ENCODE measurements at regions not wholly inside any gene's neighbourhood (a gene's known extent, or its start where the extent isn't known, plus 50 kb on each side); places are given as distances from the start of the nearest gene placed in this dataset.
"Not testable (repeated sequence)": the region's sequence is repeated elsewhere in the genome, so short reads cannot be mapped to it uniquely, and the experiment has no call there.

DNA sequence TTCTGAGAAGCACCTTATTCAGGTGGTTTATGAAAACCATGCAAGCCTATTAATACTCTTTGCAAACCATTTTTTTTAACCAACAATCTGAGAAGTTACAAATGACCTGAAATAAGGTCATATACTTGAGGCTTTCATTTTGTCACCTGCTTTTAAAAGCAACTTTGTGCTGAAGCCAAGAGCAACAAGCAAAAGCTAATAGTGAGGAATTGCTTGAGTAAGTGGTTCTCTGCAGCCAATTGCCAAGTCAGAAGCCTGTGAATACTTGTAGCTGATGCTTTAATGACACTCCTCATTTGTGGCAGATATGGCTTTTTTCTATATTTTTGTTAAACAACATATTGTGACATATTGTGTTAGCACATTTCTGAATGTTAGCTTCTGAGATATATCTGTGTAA, 126.7 kb upstream of the ZNF608 start:
- DNase-seq: no peak

DNA sequence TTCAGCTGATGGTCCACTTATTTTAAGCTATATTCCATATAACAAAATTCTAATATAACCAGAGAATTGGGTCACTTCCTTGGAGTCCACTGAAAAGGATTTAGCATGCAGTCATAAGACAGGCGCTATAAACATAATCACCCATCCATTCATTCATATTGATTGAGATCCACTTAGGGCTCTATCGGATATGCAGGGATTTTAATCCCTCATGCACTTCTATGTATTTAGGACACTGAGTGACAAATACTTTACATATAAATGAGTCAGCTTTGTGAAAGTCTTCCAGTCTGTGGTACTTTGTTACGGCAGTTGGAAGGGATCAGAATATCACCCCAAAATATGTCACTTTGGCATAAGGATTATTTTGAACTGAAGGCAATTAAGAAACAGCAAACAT, 127.3 kb upstream of the ZNF608 start:
- DNase-seq: no peak

DNA sequence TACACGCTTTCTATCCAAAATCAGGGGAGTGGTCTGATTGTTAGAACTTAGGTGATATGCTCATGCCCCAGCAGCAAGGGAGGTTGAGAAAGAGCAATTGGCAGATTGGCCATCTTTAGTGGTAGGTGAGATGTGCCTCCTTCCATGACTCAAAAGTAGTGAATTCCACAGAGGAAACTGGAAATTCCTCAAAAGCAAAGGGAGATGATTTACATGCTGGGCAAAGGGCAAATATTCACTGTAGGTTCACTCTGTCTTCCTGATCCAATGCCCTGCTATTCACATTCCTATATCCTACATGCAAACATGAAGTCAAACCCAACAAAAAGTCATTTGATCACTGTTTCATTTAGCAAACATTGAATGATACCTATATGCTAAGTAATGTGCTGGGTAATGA, 130.1 kb upstream of the ZNF608 start:
- DNase-seq: no peak

DNA sequence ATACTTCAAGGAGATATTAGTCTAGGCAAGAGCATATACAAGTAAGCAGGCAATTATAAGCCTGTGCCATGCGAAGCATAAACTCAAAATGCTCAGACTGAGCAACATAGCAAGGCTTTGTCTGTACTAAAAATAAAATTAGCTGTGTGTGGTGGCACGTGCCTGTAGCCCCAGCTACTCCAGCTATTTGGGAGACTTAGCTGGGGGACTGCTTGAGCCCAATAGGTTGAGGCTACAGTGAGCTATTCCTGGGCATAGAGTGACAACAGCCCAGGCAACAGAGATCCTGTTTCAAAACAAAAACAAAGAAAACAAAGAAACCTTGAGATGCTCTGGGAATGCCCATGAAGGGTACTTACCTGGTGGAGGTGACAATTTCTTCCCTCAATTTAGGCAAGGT, 130.5 kb upstream of the ZNF608 start:
- no peak for DNase-seq

DNA sequence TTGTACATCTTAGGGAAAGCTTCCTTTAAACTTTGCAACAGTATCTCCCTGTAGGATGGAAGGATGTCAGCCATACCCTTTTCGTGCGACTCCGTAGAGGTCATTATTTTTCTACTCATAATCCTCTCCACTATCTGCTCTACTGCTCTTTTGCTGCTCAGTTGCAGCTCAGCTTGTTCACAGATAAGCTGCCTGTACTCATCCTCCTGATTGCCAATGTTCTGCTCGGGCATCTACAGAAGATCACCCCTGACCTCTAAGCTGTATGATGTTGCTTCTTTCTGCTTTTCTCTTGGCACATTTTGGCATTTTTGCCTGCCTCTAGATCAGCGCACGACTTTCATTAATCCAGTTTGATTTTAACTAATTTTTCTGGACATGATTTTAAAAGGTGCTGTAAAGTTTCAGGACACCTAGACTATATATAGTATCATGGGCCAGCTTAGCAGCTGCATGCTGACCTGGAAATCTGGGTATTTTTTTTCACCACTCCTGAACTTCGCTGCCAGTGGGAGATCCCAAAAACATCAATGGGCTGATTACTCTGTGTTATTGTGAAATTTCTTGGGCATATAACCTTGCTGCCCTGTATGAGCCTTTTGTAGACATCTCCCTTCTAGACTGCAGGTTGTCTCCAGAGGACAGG, 131.2 kb upstream of the ZNF608 start:
- DNase-seq: no peak

DNA sequence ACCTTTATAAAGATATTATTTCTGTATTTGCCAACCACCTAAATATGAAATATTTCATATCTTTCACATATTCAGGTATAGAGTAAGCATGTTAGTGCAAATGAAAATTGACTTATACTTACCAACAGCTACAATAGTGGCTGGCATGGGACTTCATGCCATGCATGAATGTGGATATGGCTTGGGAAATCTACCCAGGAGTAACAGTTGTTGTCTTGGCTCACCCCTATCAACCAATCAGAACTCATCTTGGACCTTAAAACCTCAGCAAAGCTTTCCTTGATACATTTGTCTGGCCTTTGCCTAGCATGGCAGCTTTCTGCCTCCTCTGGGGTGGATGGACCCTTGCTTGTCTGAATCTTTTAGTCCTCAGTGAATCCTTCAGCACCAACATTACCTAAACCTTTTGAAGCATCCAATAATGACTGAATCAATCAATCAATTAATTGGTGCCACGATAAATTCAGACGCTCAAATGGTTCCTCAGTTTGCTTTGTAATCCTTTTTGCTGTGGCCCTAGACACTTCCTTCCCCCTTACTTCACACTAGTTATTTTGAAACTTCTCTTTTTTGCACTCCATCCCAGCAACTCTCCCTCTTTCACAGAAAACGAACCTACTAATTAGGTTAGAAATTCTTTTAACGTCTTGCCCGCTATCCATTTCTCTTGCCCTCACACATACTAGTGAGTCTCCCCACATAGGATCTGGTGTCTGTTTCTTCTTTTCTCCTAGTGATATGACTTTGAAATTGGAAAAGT, 132.3 kb upstream of the ZNF608 start:
- no peak for DNase-seq

DNA sequence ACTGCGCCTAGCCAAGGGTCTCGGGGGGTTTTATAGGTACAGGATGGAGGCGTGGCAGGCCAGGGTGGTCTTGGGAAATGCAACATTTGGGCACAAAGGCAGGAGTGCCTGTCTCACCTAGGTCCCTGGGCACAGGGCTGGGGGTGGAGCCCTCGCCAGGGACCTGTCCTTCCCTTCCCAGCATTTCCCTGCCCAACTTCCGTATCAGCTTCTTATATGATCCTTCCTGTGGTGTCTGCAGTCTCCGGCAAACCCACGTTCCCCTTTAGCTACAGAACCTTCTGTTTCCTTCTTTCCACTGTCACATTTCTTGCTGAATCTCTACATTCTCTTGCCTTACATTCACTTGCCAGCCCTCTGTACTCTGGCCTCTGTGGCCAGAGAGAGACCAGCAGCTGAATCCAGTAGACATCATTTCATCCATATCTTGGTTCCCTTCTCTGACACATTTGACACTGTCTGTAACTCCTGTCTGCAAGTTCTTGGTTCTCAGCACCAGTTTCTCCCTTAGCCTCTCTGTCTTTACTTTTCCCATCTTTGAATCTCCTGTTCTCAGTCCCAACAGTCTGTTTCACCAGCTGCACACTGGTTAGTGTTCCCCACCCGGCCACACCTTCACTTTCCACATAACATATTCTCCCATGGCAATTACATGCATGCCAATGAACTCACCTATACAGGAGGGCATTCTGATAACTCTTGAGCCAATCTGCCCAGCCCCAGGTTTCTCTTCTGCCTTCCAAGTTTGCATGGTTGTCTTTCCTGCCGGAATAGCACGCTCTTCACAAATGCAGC, 134.7 kb upstream of the ZNF608 start:
- no peak for DNase-seq

DNA sequence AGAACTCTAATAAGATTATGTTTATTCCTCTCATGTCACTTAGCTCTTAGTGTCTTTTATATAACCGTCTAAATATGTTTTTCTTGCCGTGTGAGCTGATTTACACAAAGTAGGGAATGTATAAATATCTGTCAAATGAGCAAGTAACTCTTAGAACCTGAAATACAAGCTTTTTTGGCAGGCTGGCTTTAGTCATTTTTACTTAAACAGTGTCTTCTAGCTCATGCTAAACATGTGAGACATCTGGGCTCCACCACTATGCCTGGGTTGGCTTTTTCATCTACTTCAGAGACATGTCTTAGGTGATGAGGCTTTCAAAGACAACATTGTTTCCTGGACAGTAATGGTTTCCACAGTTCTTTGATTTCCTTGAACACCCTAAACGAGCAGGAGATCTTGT, 137.2 kb upstream of the ZNF608 start:
- DNase-seq: no peak

DNA sequence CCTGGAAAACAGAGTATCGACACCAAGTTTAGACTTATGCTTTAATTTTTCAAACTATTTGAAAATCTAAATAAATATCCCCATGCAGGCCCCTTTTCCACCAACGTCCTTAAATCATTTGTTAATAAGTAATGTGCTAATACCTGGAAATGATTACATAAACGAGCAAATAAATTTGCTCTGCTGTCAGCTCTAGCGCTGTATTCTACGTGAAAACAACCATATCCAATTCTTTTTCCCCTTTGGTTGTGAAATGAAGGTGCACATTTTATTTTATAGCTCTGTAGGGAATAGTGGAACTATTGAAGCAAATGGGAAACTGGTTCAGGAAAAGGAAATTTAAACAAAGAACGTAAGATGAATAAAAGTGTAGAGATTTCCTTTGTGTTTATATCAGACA, 137.7 kb upstream of the ZNF608 start:
- no peak for DNase-seq

DNA sequence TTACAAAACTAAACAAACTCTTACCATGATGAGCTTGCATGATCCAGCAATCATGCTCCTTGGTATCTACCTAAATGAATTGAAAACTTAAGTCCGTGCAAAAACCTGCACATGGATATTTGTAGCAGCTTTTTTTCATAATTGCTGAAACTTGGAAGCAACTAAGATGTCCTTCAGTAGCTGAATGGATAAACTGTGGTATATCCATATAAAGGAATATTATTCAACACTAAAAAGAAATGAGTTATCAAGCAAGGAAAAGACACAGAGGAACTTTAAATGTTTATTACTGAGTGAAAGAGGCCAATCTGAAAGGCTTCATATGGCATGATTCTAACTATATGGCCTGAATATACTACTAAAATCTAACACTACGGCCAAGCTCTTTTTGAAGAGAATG, 139.1 kb upstream of the ZNF608 start:
- DNase-seq: no peak

DNA sequence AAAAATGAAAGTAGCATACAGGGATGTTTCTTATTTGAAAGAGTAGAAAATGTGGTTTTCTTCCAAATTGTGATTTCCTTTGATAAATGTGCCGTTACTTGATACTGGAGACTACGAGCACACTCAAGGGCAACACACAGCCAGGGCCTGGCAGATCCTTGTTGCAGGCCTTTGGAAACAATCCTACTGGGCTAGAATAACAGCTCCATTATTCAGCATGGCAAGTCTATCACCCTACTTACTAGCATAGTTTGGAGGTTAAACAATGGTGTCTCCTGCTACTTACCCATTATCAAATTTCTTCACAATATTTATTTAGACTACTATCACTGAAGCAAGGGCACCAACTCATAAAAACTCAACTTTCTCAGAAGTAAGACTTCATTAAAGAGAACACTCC, 140.8 kb upstream of the ZNF608 start:
- peak; percentile 38 for DNase-seq

DNA sequence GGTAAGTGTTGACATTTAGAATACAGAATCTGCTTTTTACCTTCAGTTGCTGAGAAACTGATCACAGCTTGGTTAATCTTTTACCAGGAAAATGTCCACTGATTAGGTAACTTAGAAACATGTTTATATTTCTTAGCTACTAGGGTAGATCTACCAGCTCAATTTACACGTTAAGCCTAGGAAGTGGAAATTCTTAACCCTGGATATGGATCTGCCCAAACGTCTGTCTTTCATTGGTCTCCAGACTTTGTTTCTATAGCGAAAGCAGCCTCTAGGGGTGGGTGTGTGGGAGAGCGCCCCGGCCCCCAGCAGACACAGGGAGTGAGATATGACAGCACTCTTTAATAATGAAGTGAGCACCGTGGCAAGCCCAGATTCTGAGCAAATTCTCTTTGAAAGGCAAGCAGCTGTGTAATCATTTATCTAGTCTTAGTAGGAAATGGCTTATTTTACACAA, 141.6 kb upstream of the ZNF608 start:
- peak; percentile 90 for DNase-seq

DNA sequence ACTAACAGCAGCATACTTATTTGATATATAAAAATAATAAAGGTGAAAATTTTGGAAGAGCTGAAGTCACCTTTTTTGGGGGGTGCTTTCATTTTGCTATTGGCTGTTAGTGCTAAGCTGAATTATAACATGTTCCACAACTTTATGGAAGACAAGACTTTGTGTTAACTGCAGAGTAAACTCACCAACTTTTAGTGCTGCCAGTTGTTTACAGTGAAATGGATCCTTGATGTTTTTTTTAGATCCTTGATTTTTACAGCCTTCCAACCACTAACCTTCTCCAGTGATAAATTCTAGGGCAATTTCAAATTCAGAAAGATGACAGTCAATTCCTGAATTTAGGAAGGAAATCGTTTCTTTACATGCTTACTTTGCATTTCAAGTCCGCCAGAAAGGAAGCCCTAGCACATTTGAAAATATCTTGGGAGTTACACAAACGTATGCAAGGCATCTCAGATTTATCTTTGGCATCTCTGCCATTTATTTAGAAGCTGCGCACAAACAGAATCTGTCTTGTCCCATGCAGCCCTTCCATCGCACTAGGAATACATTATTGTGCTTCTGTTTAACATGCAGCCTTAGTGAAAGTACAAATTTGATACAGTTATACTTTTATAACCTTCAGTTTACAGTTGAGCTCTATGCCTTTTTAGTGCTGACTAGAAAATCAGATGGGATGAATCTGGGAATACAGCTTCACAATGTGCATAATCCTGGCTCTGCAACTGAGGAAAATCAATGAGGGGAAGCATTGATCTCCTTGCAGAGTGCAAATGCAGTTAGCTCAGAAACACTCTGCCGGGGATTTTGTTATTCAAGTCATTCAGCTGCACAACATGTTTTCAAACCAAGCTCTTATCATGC, 142.4 kb upstream of the ZNF608 start:
- DNase-seq: peak; percentile 34

DNA sequence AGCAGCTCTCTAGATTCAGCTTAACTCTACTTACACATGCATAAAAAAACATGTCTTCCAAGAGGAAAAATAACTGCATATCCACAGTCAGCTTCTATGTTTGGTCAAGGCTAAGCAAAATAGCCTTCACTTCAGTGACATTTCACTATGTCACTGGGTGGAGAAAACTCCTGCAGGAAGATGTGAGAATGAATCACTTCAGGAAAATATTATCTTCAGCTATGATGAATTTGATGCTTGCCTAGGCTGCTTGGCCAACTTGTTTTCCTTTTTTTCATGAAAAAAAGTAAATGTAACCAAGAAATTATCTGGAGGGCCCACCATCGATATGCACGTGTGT, 143.0 kb upstream of the ZNF608 start:
- DNase-seq: peak; percentile 26

DNA sequence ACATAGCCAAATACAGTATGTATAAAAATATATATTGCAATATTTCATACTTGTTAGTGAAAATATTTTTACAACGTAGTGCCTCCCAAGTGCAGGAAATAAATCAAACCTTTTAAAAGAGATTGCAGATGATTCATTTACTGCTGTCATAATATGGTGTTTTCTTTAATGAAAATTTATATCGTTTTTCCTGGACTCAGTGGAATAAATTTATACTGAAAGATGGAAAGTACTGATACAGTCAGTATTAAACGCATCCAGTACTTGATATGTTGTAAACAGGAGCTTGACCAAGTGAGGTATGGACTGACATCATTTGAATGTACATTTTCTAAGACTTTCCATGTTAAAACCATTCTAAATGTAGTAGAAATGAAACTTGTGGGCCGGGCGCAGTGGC, 143.4 kb upstream of the ZNF608 start:
- DNase-seq: no peak

DNA sequence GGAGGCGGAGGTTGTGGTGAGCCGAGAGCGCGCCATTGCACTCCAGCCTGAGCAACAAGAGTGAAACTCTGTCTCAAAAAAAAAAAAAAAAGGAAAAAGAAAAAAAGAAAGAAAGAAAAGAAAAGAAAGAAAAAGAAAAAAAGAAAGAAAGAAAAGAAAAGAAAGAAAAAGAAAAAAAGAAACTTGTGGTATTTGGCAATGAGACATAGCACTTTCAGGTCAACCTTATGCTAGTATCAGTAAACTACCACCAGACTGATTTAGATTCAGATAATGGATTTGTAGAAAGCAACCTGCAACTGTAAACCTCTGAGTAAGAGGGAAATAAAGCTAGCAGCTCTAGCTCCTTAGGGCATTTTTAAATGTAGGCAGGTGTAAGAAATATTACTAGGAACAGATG, 144.0 kb upstream of the ZNF608 start:
- not testable (repeated sequence) for DNase-seq

DNA sequence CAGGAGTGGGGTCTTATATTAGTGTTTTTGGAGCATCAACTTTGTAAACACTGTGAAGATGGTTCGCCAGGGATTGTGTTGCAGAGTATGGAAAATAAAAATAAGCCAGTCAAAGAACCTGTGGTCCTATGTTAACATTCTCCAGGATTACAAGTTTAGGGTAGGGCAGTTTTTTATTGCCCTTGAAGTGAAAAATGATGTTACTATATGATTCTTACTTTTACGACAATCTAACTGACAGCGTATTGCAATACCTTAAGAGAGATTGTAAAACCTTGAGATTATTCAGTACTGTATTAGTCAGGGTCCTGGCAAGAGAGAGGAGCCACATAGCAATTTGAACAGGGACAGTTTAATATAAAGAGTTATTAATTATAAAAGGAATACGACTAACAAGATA, 144.7 kb upstream of the ZNF608 start:
- no peak for DNase-seq

DNA sequence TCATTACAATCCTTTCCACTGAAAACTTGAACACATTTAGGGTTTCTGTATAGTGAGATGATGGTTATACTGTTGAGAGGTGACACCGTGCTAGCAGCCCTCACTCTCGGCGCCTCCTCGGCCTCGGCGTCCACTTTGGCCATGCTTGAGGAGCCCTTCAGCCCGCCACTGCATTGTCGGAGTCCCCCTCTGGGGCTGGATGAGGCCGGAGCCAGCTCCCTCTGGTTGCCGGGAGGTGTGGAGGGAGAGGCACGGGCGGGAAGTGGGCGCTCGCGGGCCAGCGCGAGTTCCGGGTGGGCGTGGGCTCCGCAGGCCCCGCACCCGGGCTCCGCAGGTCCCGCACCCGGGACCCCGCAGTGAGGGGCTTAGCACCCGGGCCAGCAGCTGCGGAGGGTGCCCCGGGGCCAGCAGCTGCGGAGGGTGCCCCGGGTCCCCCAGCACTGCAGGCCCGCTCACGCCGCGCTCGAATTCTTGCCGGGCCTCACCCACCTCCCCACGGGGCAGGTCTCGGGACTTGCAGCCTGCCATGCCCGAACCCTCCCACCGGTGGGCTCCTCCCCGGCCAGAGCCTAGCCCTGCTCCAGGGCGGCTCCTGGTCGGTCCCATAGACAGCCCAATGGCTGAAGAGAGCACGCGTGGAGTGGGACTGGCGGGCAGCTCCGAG, 145.9 kb upstream of the ZNF608 start:
- no peak for DNase-seq

DNA sequence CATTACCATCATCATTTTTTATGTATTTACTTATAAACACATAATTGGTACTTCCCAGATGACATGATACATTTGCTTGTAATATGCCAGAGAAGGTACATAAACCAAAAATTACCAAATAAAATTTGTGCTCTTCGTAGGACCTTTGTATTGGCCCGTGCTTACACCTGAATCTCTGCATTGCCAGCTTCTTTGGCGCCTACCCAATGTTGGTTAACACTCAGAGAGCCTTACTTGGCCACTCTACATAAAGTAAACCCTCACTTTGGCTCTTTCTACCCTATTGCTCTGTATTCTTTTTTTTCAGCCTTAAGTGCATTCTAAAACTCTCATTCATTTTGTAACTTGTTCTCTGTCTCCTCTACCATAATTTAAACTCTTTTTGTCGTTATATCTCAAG, 148.1 kb upstream of the ZNF608 start:
- no peak for DNase-seq

DNA sequence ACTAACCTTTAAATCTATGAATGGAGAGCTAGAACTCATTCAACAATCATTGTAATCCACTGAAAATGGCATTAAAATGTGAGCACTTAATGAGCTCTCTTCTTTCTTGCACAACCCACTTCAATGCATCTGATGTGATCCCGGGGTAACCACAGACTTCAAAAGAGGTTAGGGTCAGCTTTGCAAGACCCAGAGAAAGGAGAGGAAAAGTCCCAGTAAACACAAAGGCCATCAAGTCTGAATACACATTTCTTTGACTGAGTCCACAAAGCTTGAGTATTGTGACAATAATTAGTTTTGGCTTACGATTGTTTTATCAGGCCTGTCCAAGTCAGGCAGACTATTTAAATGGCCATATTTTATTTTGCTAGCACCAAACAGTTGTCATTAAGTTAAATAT, 148.8 kb upstream of the ZNF608 start:
- DNase-seq: no peak

DNA sequence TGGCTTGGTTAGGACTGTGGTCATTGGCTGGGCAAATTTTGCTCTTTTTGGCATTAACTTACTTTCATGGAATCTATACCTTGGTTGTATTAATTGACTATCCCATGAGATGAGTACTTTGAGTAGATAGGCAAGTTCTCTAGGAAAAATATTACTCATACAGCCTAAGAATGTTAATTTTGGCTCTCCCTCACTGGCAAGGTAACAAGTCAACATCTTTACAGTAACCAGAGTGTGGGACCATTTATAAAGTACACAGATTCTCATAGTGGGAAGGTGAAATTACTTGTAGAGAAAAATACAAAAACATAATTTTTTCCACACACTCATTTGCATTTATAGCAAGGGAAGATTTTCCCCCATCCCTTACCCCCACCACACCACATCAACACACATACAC, 154.6 kb upstream of the ZNF608 start:
- no peak for DNase-seq

DNA sequence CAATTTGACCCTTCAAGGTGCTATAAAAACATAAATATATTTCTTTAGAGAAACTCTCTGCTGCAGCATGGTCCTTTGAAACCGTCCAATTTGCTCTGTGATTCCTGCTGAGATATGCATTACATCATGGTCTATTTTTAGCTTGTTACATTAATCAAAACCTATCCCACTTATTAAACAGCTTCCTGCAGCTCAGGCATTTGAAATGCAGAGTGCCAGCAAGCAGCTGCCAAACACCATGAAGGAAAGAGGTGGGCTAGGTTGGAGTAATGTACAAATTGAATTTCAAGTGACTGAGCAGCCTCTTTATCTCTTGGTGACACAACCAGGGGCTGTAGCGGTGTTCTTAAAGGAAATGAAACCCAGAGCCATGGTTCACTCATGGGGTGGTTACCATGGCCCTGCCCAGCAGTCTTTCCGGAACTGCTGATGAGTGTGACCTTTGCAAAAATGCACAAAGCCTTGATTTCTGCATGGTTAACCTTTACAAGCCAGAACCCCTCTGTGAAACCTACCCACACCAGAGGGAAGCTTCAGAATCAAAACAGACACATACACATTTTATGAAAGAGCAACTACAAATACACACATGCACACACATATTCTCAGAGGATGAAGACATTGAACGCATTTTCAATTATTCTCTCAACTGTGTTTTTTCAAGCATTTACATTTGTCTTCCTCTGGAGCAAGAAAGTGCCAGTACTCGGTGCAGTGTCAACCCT, 155.8 kb upstream of the ZNF608 start:
- peak; percentile 61 for DNase-seq

Data from DMS53 (cell line).